ENCODE measurements at regions not wholly inside any gene's neighbourhood (a gene's known extent, or its start where the extent isn't known, plus 50 kb on each side); places are given as distances from the start of the nearest gene placed in this dataset.

DNA sequence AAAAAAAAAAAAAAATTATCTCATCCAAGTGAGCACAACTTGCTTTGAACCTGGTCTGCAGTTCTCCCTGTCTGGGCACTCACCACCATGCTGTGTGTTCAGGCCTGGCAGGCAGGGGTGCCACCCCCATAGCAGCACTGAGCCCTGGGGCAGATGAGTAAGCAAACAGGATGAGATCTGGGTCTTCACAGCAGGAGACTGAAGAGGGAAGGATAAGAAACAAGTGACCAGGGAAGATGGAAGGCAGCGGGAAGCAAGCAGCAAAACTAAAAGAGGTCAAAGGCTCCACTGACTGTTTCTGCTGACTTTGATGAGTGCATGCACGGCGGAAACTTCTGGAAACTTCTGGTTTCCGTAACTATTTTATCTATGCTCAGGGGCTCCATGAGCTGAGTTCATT is 133.5 kb upstream of the SOD1 start (continued):
- no peak for TF ChIP-seq RAD21 (IDR thresholded peaks at IDR 0.05 in 1 of 2, conservative IDR thresholded peaks at IDR 0.05 in 1 of 2; ENCODE audit: low read depth in 2 of 2, low read length in 2 of 2)
